Caco-2 (cell line): ENCODE measurements at regions not wholly inside any gene's neighbourhood (a gene's known extent, or its start where the extent isn't known, plus 50 kb on each side); places are given as distances from the start of the nearest gene placed in this dataset.

ENCODE experiments used
- BruUV-seq: library from RNA; stranded (reverse); fragments of 400-500 nt; replicated peaks from 2 replicates; lab custom pipeline; 2021; lab: Mats Ljungman, UMichigan
- CTCF ChIA-PET: fragments of 300-600 bp; sonication (Branson Sonifier 250); formaldehyde crosslinking; loops from one replicate; lab custom pipeline; 2022; ENCODE audit warnings: antibody characterized with exemption; lab: Charles Lee
- POLR2A ChIA-PET: fragments of 300-600 bp; sonication (Branson Sonifier 250); formaldehyde crosslinking; loops from one replicate; lab custom pipeline; 2022; ENCODE audit warnings: antibody characterized with exemption; lab: Charles Lee
- DNase-seq, 2 experiments: peaks; one replicate each; pipeline versions ENCODE4 v3.0.0 to v3.0.0-alpha.2; 2020 to 2022
- H3K27me3 ChIP-seq: replicated peaks from 2 replicates; pipeline ENCODE4 v1.6.0; 2011; ENCODE audit warnings: low read length; ENCODE audit not compliant: control insufficient read depth, insufficient read depth
- H3K36me3 ChIP-seq: 2 replicates; pipeline ENCODE4 v1.5.1; 2011; ENCODE audit warnings: low read length; ENCODE audit not compliant: control insufficient read depth, insufficient read depth
- H3K4me1 ChIP-seq: fragments of 250-450 bp; sonication (Bioruptor Pico); 2 replicates; pipeline ENCODE4 v1.5.1; 2020; ENCODE audit warnings: mild to moderate bottlenecking
- H3K4me3 ChIP-seq: 2 replicates; pipeline ENCODE4 v1.5.1; 2011; ENCODE audit warnings: low read depth, mild to moderate bottlenecking, control low read depth, low read length
- H3K9me3 ChIP-seq: fragments of 250-450 bp; sonication (Bioruptor Pico); 2 replicates; pipeline ENCODE4 v1.5.1; 2020; ENCODE audit warnings: mild to moderate bottlenecking, moderate library complexity
- H3K27ac Mint-ChIP-seq: one replicate; pipeline ENCODE4 v1.8.0; 2022; ENCODE audit warnings: mixed read lengths; ENCODE audit not compliant: unreplicated experiment
- H3K27me3 Mint-ChIP-seq: one replicate; pipeline ENCODE4 v1.8.0; 2022; ENCODE audit warnings: mixed read lengths; ENCODE audit not compliant: insufficient read depth, unreplicated experiment
- H3K36me3 Mint-ChIP-seq: one replicate; pipeline ENCODE4 v1.8.0; 2022; ENCODE audit warnings: mild to moderate bottlenecking, mixed read lengths; ENCODE audit not compliant: insufficient read depth, unreplicated experiment
- H3K4me1 Mint-ChIP-seq: one replicate; pipeline ENCODE4 v1.8.0; 2022; ENCODE audit warnings: low read depth, mixed read lengths; ENCODE audit not compliant: unreplicated experiment
- H3K4me3 Mint-ChIP-seq: one replicate; pipeline ENCODE4 v1.8.0; 2022; ENCODE audit warnings: mild to moderate bottlenecking, moderate library complexity, mixed read lengths; ENCODE audit not compliant: unreplicated experiment
- H3K9me3 Mint-ChIP-seq: one replicate; pipeline ENCODE4 v1.8.0; 2022; ENCODE audit warnings: mixed read lengths; ENCODE audit not compliant: unreplicated experiment
- CTCF ChIP-seq, 2 experiments: fragments of 200-600 bp in 1 of 2; IDR thresholded peaks; 1 replicate in 1 of 2; 2 replicates in 1 of 2; pipeline versions ENCODE4 v1.5.1 to v1.8.0; 2011 to 2022; ENCODE audit warnings: antibody characterized with exemption in 1 of 2, control low read depth in 1 of 2, inconsistent platforms in 1 of 2, low read depth in 1 of 2, low read length in 1 of 2, mild to moderate bottlenecking in 1 of 2, moderate library complexity in 1 of 2; ENCODE audit not compliant: insufficient read depth in 1 of 2, severe bottlenecking in 1 of 2, unreplicated experiment in 1 of 2
- intact Hi-C: fragments of 100-400 bp; cut with micrococcal nuclease; formaldehyde crosslinking; loops from one replicate; pipeline ENCODE4 v1.10.0; 2022; ENCODE audit not compliant: unreplicated experiment

- H3K4me3 Mint-ChIP-seq, result no peak overlapping the region
- H3K4me3 ChIP-seq, result no peak overlapping the region
- no peaks in the 10 kb centered on the region for H3K36me3 ChIP-seq
- no peak for TF ChIP-seq CTCF (IDR thresholded peaks at IDR 0.05; ENCODE audit: insufficient read depth in 1 of 2, low read depth in 1 of 2, low read length in 1 of 2, severe bottlenecking in 1 of 2, unreplicated experiment in 1 of 2)
- H3K27me3 Mint-ChIP-seq, result peaks cover 32% of the 10 kb centered on the region
- ChIA-PET CTCF (no interaction called here), POLR2A (no interaction called here)
- H3K27ac Mint-ChIP-seq, result no peak overlapping the region
- no TSS peak for BruUV-seq
- H3K36me3 Mint-ChIP-seq, result no peaks in the 10 kb centered on the region
- H3K27me3 ChIP-seq, result no peaks in the 10 kb centered on the region
- H3K4me1 ChIP-seq, result no peaks in the 10 kb centered on the region
- intact Hi-C loops, result no loop called here
- no peaks in the 10 kb centered on the region for H3K4me1 Mint-ChIP-seq
- no peaks in the 10 kb centered on the region for H3K9me3 Mint-ChIP-seq
- DNase-seq, result no peak
- H3K9me3 ChIP-seq, result no peaks in the 10 kb centered on the region
Measured at GRCh38 chr10:90342480-90342879, 515.4 kb downstream of the HTR7 start.

GRCh38 chr10:90344226-90344625 lies 513.6 kb downstream of the HTR7 start:
- Histone ChIP-seq H3K4me3 (no peak overlapping the region), H3K9me3 (no peaks in the 10 kb centered on the region), H3K27me3 (no peaks in the 10 kb centered on the region), H3K4me1 (no peaks in the 10 kb centered on the region), H3K36me3 (no peaks in the 10 kb centered on the region)
- BruUV-seq, result no TSS peak
- ChIA-PET CTCF (no interaction called here), POLR2A (no interaction called here)
- Mint-ChIP-seq H3K4me1 (no peaks in the 10 kb centered on the region), H3K27me3 (peaks cover 28% of the 10 kb centered on the region), H3K4me3 (no peak overlapping the region), H3K27ac (no peak overlapping the region), H3K36me3 (no peaks in the 10 kb centered on the region), H3K9me3 (no peaks in the 10 kb centered on the region)
- no peak for DNase-seq
- intact Hi-C loops, result no loop called here
- TF ChIP-seq CTCF (IDR thresholded peaks at IDR 0.05; ENCODE audit: insufficient read depth in 1 of 2, low read depth in 1 of 2, low read length in 1 of 2, severe bottlenecking in 1 of 2, unreplicated experiment in 1 of 2), result no peak

- no peaks in the 10 kb centered on the region for H3K4me1 ChIP-seq
- no peak overlapping the region for H3K27ac Mint-ChIP-seq
- no peak overlapping the region for H3K4me3 Mint-ChIP-seq
- no peaks in the 10 kb centered on the region for H3K36me3 ChIP-seq
- peaks cover 2% of the 10 kb centered on the region; the same call in 1 of the 2 replicates for H3K9me3 ChIP-seq
- H3K36me3 Mint-ChIP-seq, result no peaks in the 10 kb centered on the region
- no peaks in the 10 kb centered on the region for H3K4me1 Mint-ChIP-seq
- H3K27me3 ChIP-seq, result no peaks in the 10 kb centered on the region
- no peak overlapping the region for H3K4me3 ChIP-seq
- ChIA-PET CTCF (no interaction called here), POLR2A (no interaction called here)
- TF ChIP-seq CTCF (IDR thresholded peaks at IDR 0.05; ENCODE audit: insufficient read depth in 1 of 2, low read depth in 1 of 2, low read length in 1 of 2, severe bottlenecking in 1 of 2, unreplicated experiment in 1 of 2), result no peak
- H3K9me3 Mint-ChIP-seq, result no peaks in the 10 kb centered on the region
- H3K27me3 Mint-ChIP-seq, result peaks cover 18% of the 10 kb centered on the region
- DNase-seq, result no peak
- BruUV-seq, result no TSS peak
- intact Hi-C loops, result no loop called here
Measured at GRCh38 chr10:90347239-90347638, 510.6 kb downstream of the HTR7 start.
